DND-41 (cell line): ENCODE measurements at regions not wholly inside any gene's neighbourhood (a gene's known extent, or its start where the extent isn't known, plus 50 kb on each side); places are given as distances from the start of the nearest gene placed in this dataset.

Experiments
- CTCF ChIP-seq: IDR thresholded peaks from 2 replicates; pipeline ENCODE4 v1.5.1; 2012; ENCODE audit warnings: borderline replicate concordance, low read length, moderate library complexity, mild to moderate bottlenecking; ENCODE audit not compliant: poor library complexity, severe bottlenecking; ENCODE audit errors: extremely low read depth
- EZH2 ChIP-seq: IDR thresholded peaks from 3 replicates; pipeline ENCODE4 v1.6.1; 2012; ENCODE audit warnings: borderline replicate concordance, low read depth, mild to moderate bottlenecking, moderate library complexity, low read length, inconsistent platforms; ENCODE audit not compliant: severe bottlenecking

- TF ChIP-seq CTCF (no peak), EZH2 (no peak)
Measured at GRCh38 chr10:59513558-59513957, 151.2 kb upstream of the FAM13C start.
